Sciatic nerve (tissue), 2 donors: ENCODE measurements at regions not wholly inside any gene's neighbourhood (a gene's known extent, or its start where the extent isn't known, plus 50 kb on each side); places are given as distances from the start of the nearest gene placed in this dataset.
A peak's percentile ranks its signal among the peaks of the same experiment; 100 is the strongest.

Experiments used
- ATAC-seq: fragments of 200-7000 bp; cut with Tn5 transposase; one replicate; pipeline ENCODE4 v1.9.1; 2020; ENCODE audit warnings: mild to moderate bottlenecking, moderate library complexity
- DNase-seq: peaks from one replicate; pipeline ENCODE4 v3.0.0-alpha.2; 2020; ENCODE audit warnings: low spot score
- intact Hi-C: fragments of 100-400 bp; cut with DNase I; formaldehyde crosslinking; loops from one replicate; pipeline ENCODE4 v1.14.2; 2022
- donor health status: DM: no; HTN: no; CAD: no.
- donor health status: DM: no; HTN: no; CAD: no.

DNA sequence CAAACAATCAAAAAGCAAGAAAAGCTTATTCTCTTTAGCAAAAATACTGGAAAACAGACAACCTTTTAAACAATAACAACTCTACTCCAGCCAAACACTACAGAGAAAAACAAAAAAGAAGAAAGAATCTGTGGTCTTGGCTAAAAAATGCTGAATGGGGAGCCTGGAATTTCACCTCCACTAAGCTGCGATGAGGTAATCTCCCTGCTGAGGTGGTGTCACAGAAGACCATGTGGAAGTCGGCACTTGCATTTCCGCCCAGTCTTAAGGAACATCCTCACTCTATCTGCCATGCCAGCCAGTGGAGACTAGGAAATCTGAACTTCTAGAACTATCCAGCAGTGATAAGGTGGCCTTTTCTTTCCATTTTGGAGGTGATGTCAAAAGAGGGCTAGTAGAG is 1026.8 kb upstream of the EPHA7 start:
- no peak for DNase-seq
- intact Hi-C loops: no loop called here
- ATAC-seq: no peak

DNA sequence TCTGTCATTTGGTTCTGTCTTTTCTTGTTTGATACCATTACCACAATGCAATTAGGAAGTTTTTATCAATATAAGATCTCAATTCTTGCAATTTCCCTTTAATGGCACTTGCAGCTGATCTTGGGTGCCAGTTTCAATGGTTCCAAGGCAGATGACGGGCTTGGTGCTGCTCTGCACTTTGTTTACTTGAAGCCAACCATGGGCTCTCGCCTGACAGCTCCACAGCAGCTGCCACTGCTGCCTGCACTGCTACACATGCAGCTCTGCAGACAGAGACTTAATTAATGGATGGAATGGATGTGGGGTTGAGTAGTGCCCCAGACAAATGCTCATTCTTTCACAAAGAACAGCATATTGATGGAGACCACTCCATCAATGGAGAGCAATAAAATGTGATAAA is 1024.3 kb upstream of the EPHA7 start:
- intact Hi-C loops: no loop called here
- no peak for ATAC-seq
- no peak for DNase-seq

DNA sequence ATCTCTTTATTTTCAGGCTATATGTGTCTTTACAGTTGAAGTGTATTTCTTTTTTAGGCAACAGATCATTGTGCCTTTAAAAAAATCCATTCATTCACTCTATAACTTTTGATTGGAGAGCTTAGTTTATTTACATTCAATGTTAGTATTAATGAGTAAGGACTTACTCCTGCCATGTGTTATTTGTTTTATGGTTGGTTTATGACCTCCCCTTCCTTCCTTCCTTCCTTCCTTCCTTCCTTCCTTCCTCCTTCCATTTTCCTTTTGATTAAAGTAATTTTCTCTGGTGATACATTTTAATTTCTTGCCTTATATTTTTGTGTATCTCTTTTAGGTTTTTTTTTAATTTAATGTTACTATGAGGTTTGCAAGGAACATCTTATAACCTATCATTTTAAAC is 1005.3 kb upstream of the EPHA7 start:
- ATAC-seq: no peak
- DNase-seq: no peak
- intact Hi-C loops: no loop called here

DNA sequence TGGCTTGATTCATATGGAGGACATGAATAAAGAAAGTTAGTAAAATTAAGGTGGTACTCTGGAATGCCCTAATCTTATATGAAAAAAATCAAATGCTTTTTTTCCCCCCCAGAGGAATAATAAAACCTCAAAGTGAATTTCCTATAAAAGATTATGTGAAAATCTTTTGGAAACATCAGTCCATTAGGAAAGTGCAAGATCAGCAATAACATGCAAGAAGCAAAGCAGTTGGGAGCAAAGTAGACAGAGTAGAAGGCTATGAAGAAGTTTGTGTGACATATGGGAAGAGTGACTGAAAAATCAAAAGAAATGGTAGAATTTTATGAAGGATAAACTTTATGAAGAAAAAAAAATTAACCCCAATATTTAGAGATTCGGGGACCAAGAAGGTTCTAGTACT is 998.0 kb upstream of the EPHA7 start:
- ATAC-seq (no peak), DNase-seq (no peak)
- intact Hi-C loops: no loop called here

DNA sequence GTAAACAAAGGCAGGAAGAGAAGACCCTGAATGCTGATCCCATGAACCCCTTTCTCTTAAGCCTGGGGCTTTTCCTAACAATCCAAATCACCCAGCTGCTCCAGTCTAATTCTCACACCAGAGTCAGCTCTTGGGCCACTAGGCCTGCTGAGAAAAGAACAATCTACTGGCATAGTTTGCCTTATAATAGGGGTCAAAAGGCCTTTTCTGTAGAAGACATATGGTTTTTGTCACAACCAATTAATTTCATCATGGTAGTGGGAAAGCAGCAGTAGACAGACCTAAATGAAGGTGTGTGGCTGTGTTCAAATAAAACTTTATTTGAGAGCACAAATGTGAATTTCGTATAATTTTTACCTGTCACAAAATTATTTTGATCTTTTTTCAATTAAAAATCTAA is 994.7 kb upstream of the EPHA7 start:
- ATAC-seq (no peak), DNase-seq (no peak)
- intact Hi-C loops: no loop called here

DNA sequence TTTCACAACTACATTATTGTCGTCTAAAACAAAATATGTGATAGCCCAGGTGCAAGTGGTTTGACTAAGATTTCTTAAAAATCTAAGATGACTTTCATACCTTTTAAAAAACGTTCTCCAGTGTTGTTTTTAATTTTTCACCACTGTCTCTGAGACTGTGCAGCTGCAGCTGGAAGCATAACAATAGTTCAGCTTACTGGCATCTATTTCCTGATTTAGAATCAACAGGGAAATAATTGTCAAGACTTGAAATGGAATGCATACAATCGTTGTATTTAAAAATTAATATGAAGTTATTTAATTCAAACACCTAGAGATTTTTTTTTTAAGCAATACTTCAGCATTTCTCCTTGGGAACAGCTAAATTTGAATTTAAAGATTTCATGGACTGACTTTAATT is 982.0 kb upstream of the EPHA7 start:
- no peak for DNase-seq
- intact Hi-C loops: no loop called here
- ATAC-seq: no peak

DNA sequence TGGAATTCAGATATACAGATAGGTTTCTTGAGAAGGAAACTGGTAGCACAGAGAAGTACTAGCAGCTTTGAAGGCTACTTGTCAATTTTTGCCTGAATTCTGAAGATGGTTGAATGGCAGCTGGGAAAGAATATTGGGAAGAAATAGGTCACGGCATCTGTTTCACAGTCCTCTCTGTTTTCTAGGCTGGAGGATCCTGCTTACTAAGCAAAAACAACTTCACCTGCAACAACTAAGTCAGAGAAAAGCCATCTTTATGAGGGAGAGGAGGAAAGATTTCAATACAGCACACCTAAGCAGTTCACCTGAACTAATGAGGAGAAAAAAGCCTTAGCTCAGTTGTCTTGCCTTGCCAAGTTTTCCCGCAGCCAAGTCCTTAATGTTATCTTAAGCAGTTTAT is 975.5 kb upstream of the EPHA7 start:
- intact Hi-C loops: no loop called here
- ATAC-seq (no peak), DNase-seq (no peak)

DNA sequence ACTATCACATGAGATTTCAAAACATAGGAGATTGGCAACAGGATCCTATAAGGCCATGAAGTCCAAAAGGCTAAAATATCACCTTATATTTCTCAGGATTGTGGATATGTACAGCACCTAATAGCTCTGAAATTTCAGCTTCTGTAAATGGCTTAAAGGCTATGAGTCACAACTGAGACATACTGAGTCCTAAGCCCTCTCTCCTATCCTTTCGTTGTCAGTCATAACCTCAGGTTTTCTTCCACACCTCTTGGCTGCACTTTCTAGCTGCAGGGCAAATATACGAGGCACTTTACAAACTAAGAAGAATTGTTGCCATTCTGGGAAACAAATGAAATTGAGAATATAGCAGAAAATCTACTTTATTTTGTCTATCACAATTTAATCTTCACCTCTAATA is 969.9 kb upstream of the EPHA7 start:
- intact Hi-C loops: no loop called here
- ATAC-seq (no peak), DNase-seq (no peak)

DNA sequence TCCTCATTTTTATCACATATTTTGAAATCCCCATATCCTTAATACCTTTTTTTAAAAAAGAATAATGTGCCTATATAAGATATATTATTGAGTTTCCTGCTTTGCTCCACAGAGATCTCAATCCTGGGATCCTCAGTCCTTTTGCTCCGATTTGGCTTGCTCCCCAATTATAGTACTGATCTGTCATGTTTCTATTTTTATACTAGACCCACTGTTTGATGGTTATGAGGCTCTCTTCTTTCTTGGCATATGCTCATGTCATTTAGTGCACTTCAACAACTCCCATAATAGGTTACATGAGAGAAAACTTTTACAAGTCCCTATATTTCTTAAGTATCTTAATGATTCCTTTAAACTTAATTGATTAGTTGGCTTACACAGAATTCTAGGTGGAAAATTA is 958.5 kb upstream of the EPHA7 start:
- DNase-seq (no peak), ATAC-seq (no peak)
- intact Hi-C loops: no loop called here

DNA sequence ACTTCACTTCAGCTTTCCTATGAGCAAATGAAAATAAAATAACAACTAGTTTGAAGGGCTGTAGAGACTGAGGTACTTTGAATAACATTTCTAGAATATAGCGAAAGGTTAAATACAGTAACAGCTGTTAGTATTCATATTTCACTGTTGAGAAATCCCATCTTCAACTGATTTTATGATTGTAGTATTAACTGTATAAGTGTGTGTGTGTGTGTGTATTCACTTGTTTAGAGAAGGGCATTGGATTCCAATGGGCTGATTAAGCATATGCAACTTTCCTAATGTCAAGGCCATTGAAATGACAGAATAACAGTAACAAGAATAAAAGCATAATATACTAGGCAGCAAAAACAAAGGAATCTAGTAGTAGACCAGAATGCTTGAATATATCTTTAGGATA is 957.5 kb upstream of the EPHA7 start:
- no peak for ATAC-seq
- DNase-seq: no peak
- intact Hi-C loops: no loop called here

DNA sequence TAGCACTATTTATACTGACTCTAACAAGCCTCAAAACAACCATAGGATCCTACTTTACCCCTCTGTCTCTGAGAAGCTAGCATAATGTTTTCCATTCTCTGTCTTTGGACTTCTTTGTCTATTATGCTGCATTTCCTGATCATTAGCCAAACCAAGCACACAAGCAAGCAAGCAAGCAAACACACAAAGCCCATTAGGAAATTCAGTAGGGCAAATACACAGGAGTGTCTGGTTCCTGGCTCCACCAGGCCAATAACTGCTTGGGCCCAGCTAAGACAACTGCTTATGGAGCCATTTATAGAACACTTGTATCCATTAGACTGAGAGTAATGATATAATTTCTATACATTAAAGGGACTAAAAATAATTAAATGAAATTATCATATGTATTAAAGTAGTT is 952.9 kb upstream of the EPHA7 start:
- DNase-seq: no peak

DNA sequence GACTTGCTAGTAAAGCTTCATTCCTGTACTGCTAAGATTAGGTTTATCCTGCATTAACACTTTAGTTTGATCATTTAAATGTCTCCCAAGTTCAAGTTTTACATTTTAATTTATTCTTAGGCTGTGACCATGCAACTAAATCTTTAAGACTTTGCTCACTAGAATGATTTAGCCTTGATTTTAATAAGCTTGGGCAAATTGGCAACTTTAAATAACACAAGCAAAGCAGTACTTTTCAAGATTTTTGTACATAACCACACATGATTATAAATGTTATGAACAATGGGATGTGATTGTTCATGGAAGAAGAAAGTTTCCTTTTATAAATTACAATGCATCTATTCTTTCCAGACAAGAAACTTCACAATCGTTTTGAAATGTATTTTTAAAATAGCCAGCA is 948.0 kb upstream of the EPHA7 start:
- DNase-seq (no peak), ATAC-seq (no peak)
- intact Hi-C loops: no loop called here

More for the DNA sequence above, 952.9 kb upstream of the EPHA7 start:
- intact Hi-C loops: no loop called here
- ATAC-seq: peak; percentile 62

DNA sequence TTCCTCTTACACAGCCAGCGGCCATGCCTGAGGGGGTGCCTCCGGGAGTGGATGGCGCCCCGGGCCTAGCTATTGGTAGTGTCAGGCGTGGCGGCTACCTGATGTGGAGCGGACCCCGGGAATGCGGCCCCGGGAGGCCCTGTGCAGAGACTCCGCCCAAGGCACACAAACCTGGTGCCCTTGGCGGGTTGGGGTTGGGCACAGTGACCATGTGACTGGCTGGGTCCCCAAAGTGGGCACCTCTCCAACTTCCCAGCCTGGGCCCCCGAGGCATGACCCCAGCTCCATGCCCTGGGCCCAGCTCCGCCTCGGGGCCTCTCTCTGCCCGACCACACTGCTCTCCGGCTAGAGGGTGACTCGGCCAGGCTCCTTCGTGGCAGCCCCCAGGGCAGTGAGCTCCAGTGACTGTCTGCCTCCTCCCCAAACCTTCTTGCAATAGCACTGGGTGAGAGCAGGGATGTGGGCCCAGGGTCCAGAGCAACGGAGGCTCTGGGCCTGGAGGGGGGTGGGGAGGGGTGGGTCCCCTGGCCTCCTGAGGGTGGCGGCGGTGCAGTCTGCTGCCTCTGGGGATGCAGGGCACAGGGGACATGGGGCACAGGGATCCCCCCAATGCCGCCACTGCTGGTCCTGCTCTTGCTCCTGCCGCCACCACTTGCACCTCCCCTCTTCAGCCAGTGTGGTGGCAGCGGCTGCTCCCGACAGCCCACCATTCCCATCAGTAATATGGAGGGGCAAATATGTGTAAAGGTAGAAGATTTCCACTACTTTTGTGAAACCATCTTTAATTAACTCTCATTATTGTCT is 942.9 kb upstream of the EPHA7 start:
- intact Hi-C loops: no loop called here
- no peak for DNase-seq
- ATAC-seq: peak; percentile 26

DNA sequence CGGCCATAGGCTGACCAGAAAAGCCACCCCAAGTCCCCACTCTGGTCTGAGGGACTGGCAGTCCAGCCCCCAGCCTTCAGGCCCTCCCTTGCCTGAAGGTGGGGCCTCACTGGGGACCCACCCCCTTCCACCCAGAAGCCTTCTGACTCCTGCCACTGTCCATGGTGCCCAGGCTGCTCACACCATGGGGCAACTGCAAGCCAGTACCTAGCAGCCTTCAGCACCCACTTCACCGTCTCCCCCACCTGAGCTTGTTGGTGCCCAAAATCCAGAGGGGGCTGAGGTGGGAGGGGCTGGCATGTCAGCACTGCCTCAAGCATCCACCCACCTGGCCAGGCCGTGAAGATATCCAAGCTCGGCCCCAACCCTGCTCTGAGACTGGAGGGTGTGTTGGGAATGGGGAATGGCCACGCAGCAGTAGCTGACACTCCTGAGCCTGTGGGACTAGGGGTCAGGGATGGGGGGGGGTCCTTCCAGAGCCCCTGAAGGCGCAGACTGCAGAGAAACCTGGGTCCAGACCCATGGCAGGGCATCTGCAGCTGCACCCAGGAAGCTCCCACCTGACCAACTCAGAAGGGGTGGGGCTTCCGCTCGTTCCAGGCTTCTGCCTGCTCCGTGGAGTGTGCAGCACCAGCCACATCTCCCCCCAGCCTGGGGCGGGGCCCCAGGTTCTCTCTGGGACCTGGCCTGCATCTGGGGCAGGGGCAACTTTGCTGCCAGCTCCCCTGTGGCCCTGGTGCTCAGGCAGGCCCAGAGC is 942.1 kb upstream of the EPHA7 start:
- no peak for DNase-seq
- intact Hi-C loops: no loop called here
- ATAC-seq: peak; percentile 52

DNA sequence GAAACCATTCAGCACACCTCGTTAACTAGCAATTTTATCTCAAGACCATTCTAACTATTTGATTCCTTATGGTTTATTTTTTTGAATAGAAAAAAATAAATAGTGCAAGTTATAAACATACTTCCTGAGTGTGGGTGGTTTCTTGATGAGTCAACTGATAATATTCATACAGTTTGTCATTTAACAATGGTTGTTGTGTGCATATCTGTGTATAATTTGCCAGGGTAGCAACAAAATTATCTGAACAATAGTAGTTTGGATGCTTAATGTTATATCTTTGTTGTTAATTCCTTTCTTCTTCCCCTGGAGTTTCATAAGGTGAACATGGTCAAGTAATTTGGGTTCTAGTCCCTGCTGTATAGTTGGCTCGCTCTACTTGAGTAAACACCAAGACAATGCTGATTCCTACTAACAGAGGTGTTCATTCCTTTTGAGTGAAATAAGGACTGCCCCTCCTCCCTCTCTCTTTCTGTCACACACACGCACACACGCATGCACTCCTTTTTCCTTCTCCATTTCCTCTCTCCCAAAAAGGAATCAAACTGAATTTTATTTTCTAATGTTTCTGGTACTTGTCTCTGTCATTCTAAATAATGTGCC is 938.1 kb upstream of the EPHA7 start:
- DNase-seq (no peak), ATAC-seq (no peak)
- intact Hi-C loops: no loop called here

DNA sequence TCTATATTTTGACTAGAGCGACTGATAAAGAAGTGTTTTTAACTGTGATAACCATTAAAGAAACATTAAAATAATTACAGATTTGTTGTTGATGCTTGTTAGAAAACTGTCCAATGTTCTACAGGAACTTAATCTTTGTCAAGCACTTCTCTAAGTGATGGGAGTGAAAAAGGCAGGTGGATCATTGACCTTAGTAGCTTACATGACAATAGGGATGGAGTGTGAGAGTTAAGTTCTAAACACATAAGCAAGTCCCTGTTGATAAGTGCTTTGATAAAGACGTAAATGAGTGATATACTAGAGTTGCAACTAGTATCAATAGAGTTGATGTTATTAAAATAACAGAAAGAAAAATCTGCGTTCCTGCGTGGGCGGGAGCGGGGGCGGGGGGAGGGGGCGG is 931.5 kb upstream of the EPHA7 start:
- intact Hi-C loops: no loop called here
- ATAC-seq: no peak
- DNase-seq: no peak

DNA sequence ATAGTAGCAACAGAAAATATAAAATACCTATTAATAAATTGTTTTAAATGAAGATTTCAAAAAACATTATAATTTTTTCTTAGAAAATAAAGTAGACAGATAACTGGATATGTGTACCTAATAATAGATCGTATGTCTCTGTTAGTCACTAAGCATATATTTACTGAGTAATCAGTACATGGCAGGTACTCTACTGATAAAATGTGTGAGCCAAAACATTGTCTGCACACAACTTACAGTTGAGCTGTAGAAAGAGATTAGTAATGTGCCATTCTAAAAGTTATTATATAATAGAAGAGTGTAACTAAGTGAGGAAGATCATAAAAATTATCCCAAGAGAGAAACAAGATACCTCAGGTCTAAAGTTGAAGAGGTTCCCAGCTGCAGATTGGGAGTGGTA is 929.9 kb upstream of the EPHA7 start:
- ATAC-seq: no peak
- no peak for DNase-seq
- intact Hi-C loops: no loop called here

DNA sequence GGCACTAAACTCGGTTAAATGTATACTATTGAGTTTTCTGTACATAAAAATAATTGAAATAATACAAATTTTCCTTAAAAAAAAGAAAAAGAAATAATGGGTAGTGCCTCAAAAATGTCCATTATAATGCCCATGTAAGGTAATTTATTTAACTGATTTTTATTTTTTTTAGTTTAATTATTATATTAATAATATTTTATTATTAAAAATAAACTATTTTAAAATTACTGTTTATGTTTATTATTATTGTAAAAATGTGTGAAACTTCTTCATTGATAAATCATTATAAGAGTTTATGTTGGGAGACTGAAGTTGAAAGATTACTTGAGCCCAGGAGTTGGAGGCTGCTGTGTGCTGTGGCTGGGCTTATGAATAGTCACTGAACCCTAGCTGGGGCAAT is 925.5 kb upstream of the EPHA7 start:
- ATAC-seq (no peak), DNase-seq (no peak)
- intact Hi-C loops: no loop called here

DNA sequence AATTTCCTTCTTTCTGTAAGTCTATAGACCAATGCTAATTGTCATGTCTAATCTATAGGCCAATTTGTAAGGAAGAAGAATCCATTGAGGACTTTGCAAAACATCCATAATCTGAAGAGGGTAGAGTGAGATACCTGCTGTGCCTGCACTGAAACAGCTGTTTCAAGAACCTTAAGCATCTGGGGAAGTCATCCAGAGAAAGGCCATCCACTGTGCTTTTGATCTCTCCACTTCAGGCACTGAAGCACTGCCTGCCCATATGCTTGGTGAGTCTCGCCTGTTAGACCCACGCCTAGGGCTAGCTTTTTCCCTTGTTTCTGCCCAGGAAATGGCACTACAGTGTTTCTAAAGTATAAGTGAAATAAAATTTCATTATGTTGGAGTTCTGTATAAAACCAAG is 921.8 kb upstream of the EPHA7 start:
- ATAC-seq (no peak), DNase-seq (no peak)
- intact Hi-C loops: no loop called here

DNA sequence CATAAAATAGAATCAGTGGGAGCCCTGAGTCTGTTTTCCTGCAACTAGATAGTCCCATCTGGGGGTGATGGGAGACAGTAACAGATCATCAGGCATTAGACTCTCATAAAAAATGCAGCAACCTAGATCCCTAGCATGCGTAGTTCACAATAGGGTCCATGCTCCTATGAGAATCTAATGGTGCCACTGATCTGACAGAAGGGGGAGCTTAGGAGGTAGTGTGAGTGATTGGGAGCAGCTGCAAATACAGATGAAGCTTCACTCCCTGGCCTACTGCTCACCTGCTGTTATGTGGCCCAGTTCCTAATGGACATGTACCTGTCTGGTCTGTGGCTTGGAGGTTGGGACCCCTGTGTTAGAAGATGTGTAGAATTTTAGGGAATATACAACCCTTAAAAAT is 904.5 kb upstream of the EPHA7 start:
- intact Hi-C loops: no loop called here
- DNase-seq: no peak
- no peak for ATAC-seq
